COLO668 (cell line): ENCODE measurements at regions not wholly inside any gene's neighbourhood (a gene's known extent, or its start where the extent isn't known, plus 50 kb on each side); places are given as distances from the start of the nearest gene placed in this dataset.
"Not testable (repeated sequence)": the region's sequence is repeated elsewhere in the genome, so short reads cannot be mapped to it uniquely, and the experiment has no call there.

Experiments
- DNase-seq: peaks from one replicate; lab custom pipeline; 2025; ENCODE audit not compliant: unreplicated experiment; lab: John Stamatoyannopoulos, UW

DNA sequence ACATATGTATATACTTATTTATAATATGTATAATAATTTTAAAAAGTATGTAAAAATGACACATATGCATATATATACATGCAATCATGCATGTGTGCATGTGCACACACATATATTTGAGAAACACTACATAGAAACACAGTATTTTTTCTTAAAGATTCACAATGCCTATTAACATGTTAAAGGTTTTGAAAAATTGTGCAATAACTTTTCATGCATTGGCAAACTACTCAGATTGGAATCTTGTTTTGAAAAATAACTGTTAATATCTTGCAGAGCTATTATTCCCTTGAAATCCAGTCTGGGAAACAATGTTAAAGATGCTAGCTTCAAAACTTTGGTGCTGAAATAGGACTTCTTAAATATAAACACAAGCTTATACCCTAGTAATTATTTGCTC is 256.2 kb upstream of the P2RY1 start:
- no peak for DNase-seq

DNA sequence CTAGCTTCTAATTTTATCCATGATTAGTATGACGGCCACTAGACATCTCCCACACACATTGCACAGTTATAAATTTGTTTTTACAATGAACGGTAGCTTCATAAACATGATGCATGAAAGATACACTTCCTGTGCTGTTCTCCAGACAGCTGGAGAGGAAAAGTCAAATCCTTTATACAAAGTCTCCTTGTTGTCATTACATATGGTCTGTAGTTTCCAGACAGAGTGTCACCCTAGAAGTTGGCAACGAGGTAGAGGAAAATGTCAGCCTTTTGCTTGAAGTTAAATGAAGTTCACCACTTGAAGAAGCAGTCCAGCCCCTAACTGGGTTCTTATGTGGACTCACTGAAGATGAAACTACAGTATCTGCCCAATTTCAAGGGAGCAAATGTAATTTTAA is 253.0 kb upstream of the P2RY1 start:
- DNase-seq, result no peak

DNA sequence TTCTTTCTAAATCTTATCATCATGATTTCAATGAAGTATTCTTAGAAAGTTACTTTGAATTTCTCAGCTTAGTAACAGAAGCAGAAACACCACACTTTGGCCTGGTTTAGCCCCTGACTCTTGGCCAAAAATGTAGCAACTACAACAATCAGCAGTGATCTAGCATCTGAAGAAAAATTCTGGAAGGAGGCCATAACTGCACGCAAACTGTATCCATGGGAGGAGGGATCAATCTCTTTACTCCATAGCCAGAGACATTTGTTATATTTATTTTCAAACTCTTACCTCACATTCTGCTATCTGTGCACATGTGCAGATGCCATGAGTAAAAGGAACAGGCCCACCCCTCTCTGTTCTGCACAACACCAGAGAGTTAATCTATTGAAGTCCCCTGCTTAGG is 251.0 kb upstream of the P2RY1 start:
- no peak for DNase-seq

DNA sequence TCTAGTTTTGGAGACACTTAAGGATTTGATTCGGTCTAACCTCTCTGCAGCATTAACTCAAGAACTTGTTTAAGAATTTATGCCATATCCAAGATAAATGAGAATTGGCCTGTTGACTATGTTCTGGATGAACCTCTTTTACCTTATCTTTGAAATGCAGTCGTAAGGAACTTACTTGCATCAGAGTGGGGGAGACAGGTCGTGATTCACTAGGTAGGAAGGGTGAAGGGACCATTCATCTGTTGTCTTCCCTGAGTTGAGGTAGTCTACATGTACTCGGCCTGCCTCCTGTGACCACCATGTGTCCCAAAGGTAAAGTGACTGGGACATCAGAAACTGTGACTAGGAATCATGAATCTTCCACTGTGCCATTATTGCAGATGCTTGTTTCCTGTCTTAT is 248.0 kb upstream of the P2RY1 start:
- no peak for DNase-seq

DNA sequence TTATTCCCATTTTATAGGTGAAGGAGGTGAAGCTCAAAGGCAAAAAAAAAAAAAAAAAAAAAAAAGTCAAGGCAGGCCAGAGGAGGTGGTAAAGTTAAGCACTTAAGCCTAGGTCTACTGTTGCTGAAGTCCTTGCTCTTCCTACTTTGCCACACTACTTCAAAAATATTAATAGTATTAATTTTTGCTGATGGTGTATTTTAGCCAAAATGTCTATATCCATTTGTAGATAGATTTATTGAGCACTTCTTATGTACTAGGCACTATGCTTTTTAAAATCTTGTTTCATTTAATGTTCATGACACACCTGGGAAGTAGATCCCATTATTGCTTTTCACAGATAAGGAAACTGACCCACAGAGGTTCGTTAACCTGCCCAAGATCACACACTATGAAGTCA is 247.1 kb upstream of the P2RY1 start:
- DNase-seq, result no peak

DNA sequence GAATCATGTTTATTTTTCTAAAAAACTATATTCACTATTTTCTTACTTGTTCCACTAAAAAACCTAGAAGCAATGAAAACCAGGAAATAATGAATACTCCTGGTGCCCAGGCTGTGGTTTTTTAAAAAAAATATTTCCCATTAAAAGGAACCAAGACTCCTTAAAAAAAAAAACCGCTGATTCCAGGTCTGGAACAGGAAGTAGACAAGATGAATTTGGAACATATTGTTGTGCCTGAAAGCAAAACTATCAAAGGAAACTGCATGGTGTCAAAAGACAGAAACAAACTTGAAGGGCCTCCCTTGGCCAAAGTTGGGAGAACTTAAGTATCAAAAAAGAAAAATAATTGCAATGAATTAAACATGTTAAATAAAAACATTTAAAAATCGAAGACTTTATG is 245.3 kb upstream of the P2RY1 start:
- DNase-seq, result no peak

DNA sequence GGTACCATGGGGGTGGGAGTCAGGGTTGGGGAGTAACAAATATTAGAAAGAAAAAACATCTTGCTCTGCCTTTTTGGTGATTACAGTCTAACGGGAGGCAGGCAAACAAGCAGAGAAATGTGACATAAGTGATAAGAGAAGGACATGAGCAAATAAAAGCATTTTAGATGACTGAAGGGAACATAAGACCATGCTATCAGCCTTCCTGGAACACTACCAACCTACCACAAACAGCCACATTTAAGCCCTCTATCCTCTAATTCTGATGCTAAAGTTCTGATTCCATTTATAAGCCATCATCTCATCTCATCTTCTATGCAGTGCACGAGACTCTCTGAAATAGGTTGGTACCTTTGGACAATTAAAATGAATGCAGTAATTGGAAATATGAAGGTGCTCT is 243.4 kb upstream of the P2RY1 start:
- no peak for DNase-seq

DNA sequence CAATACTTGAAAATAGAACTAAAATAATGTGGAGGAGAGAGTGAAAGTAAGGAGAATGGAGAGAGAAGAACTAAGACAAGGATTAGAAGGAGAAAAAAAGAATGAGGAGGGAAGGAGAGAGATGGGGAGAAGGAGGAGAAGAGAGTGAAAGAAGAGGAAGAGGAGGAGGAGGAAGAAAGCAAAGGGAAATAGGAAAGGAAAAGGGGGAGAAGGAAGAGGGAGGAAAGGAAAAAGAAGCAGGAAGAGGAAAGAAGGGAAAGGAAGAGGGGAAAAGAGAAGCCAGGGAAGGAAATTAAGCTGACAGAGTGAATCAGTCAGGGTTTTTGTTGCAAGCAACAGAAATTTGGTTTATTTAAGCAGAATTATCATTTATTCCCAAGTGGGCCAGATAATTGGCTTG is 241.7 kb upstream of the P2RY1 start:
- no peak for DNase-seq

DNA sequence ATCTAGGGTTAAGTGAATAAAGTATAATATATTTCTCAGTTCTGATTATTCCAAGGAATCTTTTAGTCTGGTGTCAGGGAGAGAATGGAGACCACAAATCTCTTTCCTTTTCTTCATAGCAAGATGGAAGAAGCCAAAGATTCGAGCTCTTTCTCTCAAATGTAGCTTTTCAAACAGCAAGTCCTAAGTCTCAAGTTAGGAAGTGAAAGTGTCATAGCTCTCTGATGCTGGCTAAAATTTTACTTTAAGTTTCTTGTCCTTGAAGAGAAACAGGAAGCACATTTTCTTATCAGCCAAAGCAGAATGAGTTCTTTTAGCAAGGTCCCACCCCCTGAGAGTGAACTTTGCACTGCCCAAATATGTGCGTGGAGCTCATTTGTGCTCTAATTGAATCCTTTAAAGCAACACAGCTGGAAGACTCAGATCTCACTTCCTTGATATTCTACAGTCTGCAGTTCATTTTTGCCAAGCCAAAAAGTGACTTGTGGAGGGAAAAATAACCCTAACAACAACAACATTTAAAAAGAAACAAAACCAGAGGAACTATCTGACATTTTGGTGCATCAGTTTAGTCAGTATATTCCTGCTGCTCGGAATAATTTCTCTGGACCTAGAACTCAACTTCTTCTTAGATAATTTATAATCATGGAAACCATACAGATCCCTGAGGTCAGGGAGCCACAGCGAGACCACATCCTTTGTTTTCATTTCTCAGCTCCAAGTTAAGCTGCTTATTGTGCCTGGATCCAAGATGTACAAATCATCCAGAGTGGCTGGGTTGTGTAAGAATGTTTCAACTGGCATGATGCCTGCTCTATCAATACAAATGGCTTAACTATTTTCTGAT is 238.7 kb upstream of the P2RY1 start:
- no peak for DNase-seq

DNA sequence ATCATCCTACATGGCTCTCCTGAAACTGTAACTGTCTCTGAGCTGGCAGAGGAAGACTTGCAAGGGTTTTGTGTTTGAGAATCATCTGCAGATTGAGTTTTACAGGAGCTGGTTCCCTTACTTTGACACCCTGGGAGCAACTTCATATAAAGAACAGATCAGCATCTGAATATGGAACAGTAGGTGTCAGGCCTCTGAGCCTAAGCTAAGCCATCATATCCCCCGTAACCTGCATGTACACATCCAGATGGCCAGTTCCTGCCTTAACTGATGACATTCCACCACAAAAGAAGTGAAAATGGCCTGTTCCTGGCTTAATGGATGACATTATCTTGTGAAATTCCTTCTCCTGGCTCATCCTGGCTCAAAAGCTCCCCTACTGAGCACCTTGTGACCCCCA is 238.1 kb upstream of the P2RY1 start:
- DNase-seq, result not testable (repeated sequence)

DNA sequence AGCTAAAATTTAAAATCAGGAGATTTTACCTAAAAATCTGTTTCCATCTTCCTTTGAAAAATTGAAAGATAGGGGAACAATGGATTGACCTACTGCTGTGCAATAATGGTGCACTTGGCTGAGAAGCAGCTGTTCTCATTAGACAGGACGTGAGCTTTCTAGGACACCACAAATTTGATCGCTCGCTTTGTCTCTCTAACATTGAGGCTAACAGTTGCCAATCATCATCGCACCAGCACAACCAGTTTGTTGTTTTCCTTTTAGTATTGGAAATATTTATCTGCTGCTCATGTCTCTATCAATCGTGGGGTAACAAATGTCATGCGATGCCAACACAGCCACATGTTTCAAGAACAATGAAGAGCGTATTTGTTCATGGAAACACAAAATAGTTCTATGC is 228.8 kb upstream of the P2RY1 start:
- no peak for DNase-seq

DNA sequence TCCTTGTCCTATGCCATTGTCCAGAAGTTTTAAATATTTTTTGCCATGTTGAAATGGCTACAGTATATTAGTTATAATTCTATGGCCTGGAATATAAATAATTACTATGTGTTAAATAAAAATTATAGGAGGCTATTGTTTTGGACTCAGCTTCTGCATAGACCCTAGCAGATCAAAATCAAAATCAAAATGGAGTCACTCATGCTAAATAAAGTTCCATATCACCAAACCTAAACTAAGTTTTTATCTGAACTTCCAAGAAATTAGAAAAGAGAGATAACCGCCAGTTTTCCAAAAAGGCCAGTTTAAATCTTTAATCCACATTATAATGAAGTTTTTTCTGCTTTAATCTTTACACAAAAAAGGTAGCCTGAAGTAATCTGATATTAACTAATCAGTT is 227.8 kb upstream of the P2RY1 start:
- DNase-seq, result no peak

DNA sequence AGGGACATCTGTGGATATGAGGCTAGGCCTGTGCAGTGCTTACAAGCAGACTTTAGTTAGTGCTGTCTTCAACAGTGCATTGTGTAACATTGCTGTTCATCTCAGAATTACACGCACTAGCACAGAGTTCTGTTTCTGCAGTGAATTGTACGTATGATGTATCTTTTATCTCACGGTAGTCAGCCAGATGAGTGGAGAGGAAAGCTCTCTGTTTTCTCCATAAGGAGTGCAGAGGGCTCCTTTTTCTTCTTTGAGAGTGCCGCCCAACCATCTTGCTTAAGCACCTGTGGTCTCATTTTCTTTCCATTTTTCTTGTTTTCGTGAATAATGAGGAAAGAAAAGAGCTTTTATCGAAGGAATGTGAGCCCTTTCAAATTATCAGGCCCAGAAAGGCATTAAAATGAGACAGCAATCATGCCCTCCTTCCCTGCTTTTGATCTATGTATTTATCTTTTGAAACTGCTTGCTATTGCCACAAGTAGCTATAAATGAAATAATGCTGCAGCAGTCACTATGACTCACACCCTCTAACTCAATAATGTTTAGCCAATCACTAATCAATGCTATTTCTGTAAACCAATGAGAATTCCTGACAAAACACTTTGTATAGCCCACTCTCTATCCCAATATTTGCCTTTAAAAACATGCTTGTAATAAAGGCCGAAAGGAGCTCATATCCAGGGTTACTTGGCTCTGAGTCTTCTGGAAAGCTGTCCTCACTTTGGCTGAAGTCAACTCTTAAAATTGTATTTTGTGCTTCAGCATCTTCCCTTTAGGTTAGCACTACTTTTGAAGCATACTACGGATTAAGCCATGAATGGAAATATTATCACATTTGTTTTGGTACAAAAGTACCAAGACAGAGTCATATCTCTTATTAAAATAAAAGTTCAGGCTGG is 226.0 kb upstream of the P2RY1 start:
- DNase-seq, result no peak

DNA sequence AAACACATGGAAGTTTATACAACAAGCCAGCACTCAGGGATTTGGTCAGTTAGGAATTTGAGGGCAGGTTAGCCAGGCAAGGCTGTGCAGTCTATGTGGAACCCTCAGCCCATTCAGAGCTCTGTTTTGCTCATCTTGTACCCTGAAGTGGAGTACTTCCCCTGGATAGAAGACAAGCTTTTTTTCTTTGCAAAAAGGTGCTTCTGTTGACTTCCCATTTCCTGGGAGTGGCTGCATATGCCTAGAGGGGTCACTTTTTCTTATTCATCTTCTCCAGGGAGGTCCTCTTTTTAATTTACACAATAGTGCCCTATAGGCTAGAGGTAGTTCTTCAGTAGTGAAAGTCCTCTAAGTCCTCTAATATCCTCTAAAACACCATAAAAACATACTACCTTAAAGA is 225.0 kb upstream of the P2RY1 start:
- DNase-seq, result no peak

DNA sequence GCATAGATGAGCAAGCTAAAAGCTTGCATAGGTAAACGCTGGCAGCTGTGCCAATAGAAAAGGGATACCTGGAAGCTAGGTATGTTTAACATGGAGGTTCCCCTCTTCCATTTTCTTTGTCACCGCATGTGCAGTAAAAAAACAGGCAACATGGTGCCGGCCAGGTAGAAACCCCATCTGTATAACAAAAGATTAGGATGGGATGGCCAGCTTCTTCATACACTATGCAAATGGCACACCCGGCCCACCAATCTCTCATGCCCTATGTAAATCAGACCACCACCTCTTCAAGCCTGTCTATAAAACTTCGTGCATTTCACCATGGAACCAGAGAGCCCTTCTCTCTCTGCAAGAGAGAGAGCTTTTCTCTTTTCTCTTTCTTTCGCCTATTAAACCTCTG is 224.3 kb upstream of the P2RY1 start:
- no peak for DNase-seq

DNA sequence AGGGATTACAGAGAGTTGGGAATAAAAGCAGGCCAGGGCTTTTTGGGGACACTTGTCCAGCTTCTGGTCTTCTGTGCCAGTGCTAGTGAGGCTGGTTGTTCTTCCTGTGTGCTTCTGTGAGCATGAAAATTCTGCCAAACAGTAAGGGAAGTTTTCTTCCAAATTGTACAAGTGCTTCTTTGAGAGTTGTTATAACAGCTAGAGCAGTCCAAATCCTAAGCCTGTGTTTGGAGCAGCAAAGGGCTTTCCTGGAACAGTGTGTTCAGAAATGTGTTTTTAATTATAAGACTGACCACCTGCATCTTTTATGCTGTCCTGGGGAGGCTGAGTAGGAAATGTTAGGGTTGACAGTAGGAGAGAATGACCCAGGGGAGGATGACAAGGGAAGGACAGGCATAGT is 223.0 kb upstream of the P2RY1 start:
- DNase-seq, result no peak

DNA sequence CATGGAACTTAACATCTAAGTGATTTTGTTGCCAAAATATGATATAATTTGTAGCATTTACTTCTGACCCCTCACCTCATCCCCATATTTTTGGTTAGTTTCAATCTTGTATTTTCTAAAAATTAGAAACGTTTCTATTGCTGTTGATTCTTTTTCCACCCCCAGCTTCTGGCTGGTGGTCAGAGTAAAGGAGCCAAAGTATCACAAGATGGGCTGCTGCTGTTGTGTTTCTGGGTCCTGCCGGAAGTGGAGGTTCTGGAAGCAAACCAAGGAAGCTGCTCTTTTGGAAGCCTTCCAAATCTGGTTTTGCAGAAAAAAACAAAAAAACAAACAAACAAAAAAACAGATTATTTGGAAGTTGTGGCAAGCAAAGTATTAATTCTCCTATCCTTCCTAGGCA is 221.1 kb upstream of the P2RY1 start:
- DNase-seq, result no peak

DNA sequence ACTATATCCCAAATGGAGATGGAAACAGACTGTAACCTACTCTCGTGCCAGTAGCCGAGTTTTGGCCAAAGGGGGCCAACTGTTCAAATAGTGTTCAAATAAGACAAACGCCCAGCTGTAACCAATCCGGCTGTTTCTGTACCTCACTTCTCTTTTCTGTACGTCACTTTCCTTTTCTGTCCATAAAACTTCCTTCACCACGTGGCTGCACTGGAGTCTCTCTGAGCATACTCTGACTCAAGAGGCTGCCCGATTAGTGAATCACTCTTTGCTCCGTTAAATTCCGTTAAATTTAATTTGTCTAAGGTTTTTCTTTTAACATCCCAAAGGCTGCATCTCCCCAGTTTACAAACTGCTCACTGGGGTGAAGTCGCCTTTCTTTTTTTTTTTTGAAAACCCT is 219.2 kb upstream of the P2RY1 start:
- DNase-seq, result no peak

DNA sequence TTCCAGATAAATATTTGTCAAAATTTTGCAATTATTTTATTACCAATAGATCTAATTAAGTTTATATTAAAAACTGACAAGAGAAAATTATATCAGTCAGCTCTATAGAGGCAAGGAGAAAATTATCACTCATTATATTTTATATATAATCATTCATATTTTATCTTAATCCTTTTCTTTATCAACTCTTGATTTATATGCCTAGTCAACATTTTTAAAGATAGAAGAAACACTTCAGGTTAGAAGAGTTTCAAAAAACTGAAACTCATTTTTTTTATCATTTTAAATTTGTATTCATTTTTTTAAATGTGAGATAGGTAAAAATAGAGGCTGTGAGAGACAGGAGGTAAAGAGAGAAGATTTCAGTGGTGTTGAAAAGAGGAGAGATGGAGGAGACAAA is 217.3 kb upstream of the P2RY1 start:
- no peak for DNase-seq

DNA sequence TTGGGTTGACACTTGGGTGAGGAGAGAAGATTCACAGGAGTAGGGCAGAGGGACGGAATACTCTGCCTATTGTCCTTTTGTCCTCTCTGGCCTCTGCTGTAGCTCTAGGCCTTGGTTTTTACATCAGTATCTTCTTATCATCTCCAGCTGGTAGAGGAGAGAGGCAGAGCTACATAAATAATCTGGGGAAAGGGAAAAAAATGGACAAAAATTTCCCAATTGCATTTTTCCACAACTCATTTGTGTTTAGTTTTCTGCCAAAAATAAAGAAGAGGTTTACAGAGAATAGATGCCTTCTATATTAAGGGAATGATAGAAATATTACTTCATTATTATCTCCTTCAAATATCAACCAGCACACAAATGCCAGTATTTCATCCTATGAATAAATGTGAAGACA is 216.4 kb upstream of the P2RY1 start:
- DNase-seq, result no peak

DNA sequence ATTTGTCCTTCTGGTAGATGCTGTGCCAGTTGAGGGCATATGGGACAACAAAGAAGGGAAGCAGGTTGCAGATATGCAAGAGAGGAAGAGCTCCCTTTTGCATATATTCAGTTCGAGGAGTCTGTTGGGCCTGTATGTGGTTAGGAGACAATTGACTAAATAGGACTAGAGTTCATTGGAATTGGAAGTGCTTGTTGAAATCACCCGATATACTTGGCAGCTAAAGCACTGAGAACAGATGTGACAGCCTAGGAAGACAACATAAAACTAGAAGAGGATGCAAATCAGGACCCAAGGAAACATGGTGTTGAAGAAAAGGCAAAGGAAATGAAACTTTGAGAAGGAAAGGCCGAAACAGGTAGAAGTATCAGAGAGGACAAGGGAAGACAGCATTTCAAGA is 215.2 kb upstream of the P2RY1 start:
- no peak for DNase-seq

DNA sequence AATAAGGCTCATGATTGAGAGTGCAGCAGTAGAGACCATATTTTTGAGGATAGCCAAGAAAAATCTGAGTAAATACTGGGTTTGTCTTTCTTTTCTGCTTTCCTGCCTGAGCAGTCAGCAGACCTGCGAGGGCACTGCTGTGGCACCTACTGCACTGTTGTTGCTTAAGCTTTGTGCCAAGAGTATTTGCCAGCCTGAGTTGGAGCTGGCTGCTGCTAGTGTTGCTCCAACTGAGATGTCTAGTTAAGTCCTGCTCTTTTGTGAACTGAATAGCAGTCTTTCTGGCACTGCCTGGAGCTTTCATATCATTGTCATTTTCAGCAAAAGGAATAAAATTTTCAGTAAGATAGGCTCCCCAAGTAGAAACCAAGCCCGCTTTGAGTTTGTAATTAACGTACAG is 214.5 kb upstream of the P2RY1 start:
- no peak for DNase-seq
